Renal pelvis (tissue), 1 donor: ENCODE measurements at regions not wholly inside any gene's neighbourhood (a gene's known extent, or its start where the extent isn't known, plus 50 kb on each side); places are given as distances from the start of the nearest gene placed in this dataset.
A peak's percentile ranks its signal among the peaks of the same experiment; 100 is the strongest.

Experiments used
- DNase-seq: peaks from one replicate; pipeline ENCODE4 v3.0.0-alpha.2; 2013

- DNase-seq, result no peak
Observed at GRCh38 chr12:60337839-60338549, 742.2 kb downstream of the SLC16A7 start.

DNA sequence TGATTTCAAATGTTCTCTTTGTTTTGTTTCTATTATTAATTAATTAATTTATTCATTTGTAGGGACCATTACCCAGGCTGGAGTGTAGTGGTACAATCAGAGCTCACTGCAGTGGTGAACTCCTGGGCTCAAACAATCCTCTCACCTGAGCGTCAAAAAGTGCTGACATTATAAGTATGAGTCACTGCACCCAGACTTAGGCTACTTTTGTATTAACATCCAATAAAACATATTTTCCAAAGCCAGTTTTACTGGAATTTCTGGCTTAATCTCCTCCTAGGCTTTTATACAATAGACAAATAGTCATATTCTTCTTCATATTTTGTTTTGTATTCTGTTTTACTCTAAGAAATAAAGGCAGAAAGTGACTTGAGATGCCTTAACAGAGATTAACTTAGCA lies 749.6 kb downstream of the SLC16A7 start:
- no peak for DNase-seq

GRCh38 chr12:60349232-60349978 lies 753.6 kb downstream of the SLC16A7 start:
- DNase-seq, result no peak

DNA sequence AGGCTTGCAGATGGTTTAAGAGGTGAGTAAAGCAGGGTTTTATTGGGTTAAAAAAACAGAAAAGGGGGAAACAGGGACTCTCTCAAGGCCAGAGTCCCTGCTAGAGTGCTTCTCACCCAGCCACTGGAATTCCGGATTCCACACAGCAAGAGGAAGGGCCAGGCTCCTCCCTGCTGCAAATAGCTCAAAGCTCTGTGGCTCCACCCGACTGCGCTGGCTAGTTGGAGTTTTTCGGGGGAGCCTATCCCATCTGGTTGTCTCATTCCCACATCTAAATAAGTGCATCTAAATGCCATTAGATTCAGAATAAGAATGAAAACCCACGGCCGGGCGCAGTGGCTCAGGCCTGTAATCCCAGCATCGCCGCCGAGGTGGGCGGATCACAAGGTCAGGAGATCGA lies 791.5 kb downstream of the SLC16A7 start:
- DNase-seq, result no peak

- no peak for DNase-seq
Observed at GRCh38 chr12:60391051-60391450, 795.2 kb downstream of the SLC16A7 start.

- no peak for DNase-seq
Observed at GRCh38 chr12:60391791-60392190, 796.0 kb downstream of the SLC16A7 start.

DNA sequence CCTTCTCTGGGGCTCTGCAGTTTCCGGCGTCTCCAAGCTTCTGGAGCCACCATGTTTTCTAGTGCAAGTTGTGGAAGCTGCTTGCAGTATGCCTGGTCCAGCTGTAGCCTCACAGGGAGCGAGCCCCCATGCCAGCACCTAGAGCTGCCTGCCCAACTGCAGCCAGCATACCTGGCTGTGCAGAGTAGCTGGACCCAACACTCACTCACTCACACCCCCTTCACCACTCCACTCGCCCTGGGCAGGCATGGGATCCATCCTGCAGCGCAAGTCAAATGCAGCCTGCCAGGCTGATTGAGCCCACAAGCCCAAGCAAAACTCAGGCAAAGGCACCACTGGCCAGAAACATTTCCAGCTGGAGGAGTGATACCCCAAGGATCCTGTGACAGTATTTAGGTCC lies 797.3 kb downstream of the SLC16A7 start:
- DNase-seq, result no peak

DNA sequence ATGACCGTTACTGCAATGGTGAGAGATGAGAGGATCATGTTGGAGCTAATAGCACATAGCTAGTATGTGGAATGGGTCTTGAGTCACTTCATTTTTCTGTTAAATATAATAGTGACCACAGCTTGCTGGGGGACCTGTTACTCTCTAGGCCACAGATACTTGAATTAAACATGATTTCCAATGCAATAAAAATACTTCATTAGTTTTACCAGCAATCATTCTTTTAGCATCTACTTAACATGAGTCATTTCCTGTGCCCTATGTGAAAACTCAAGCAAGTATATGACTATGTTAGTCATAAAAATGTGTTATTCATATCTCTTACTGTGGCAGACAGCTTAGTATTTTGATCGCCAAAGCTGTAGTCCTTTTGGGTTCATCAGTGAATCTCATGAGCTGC lies 798.8 kb downstream of the SLC16A7 start:
- no peak for DNase-seq

GRCh38 chr12:60398547-60398946 lies 802.7 kb downstream of the SLC16A7 start:
- no peak for DNase-seq

DNA sequence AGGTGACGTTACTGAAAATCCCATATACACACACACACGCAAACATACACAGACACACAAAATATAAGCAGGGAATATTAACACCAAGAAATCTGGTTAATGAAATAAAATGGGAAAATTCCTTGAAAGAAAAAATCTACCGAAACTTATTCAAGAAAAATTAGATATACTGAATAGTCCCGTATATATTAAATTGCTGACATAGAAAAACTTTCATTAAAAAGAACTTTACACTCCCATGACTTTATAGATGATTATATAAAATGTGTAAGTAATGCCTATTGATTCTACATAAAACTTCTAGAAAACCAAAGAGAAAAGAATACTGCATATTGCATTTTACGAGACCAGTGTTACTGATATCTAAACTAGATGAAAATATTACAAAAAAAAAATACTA lies 803.2 kb downstream of the SLC16A7 start:
- no peak for DNase-seq

- no peak for DNase-seq
Observed at GRCh38 chr12:60402996-60403395, 807.2 kb downstream of the SLC16A7 start.

DNA sequence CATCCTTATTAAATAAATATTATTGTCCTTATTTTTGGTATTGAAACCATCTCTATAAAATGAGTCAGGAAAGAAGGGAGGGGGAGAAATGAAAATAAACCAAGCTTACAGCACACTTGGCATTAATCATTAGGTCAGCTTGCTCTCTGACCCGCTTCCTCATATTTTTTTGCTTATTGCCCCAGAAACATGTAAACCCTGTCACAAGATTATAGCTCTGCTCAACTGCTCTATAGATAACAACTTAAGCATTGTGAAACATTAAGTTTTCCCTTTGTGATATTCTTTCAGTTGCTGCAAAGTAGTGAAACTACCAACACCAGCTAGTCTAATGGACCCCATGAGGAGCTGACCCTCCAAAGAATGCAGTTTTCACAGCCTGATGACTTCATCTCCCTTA lies 819.5 kb downstream of the SLC16A7 start:
- DNase-seq, result no peak

- no peak for DNase-seq
Observed at GRCh38 chr12:60419986-60420385, 824.2 kb downstream of the SLC16A7 start.

DNA sequence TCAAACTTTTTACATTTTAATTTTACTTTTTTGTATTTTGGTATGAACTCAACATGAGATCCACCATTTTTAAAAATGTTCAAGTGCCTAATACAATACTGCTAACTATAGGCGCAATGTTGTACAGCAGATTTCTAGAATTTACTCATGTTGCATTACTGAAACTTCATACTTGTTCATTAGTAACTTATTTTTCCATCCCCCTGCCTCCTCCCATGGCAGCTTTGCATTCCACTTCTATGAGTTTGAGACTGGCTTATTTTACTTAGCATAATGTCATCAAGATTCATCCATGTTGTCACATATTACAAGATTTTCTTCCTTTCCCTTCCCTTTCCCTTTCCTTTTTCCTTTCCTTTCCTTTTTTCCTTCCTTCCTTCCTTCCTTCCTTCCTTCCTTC lies 825.9 kb downstream of the SLC16A7 start:
- no peak for DNase-seq

GRCh38 chr12:60437297-60437696 lies 841.5 kb downstream of the SLC16A7 start:
- DNase-seq, result no peak

GRCh38 chr12:60441577-60441976 lies 845.7 kb downstream of the SLC16A7 start:
- no peak for DNase-seq

GRCh38 chr12:60451457-60451856 lies 855.6 kb downstream of the SLC16A7 start:
- no peak for DNase-seq

DNA sequence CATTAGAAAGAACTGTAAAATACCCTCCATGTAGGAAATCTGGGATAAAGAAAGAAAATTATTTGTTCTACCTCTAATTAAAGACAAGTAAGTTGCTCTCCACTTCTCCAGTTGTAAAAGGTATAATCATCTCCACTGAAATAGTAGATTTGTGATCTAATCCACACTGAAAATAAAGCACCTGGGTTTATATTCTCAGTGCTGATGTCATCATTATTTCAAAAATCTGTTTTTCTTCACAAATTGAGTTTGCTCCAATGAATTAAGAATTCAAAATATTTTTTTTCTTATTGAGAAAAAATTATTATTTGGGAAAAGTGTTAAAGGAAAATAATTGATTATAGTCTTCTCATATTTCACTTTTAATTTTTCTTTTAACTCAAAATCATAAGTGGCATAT lies 869.2 kb downstream of the SLC16A7 start:
- DNase-seq, result no peak

GRCh38 chr12:60468546-60468945 lies 872.7 kb downstream of the SLC16A7 start:
- DNase-seq, result no peak

DNA sequence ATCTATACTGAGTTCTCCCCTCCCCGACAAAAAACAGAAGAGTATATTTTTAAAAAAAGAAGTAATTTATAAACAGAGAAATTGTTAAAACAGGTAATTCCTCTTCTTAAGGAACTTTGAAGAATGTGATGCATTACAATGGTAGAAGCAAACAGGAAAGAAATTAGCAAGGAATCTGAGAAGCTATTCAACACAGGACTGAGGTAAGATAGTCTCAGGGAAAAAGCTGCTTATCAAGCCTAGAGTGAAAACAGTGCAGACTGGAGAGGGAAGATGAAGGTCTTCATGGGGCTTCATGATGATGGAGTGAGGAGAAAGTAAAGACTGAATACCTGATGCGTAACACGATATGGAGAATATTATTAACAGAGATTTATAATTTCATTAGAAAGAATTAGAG lies 880.0 kb downstream of the SLC16A7 start:
- DNase-seq, result no peak

DNA sequence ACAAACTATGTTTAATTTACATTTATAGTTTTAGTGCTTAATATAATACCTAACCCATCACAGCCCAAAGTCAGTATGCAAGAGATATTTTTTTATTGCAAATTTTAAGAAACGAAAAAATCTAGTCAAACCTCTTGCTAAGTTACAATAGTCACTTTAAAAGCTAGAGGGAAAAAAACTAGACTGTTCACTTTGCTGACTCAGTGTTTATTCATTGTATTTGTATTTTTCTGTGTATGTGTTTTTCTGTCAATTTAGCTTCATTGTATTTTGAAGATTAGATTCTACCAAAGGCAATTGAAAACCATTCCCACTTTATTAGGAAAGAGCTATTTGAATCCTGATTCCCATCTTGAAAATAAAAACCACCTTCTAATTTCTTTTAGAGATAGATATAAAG lies 891.5 kb downstream of the SLC16A7 start:
- DNase-seq, result no peak

- DNase-seq, result no peak
Observed at GRCh38 chr12:60489071-60489470, 893.2 kb downstream of the SLC16A7 start.

DNA sequence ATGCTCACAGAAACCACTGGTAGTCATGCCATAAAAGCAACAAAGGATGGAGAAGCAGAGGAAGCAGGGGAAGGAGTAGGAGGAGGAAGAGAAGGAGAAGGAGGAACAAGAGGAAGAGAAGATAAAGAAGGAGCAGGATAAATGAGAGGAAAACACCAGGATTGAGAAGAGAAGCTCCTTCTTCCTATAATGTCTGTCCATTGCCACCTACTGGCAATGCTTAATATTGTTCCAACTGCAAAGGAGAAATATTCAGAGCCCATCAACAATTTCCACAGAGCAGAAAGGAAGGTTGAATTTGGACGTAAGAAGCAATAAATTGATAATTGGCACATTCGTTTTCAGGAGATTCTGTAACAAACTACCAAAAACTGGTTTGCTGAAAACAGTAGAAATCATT lies 898.4 kb downstream of the SLC16A7 start:
- DNase-seq, result peak; percentile 7

- DNase-seq, result no peak
Observed at GRCh38 chr12:60498656-60499055, 902.8 kb downstream of the SLC16A7 start.
